ENCODE measurements at regions not wholly inside any gene's neighbourhood (a gene's known extent, or its start where the extent isn't known, plus 50 kb on each side); places are given as distances from the start of the nearest gene placed in this dataset.
A peak's percentile ranks its signal among the peaks of the same experiment; 100 is the strongest.
"Not testable (repeated sequence)": the region's sequence is repeated elsewhere in the genome, so short reads cannot be mapped to it uniquely, and the experiment has no call there.

DNA sequence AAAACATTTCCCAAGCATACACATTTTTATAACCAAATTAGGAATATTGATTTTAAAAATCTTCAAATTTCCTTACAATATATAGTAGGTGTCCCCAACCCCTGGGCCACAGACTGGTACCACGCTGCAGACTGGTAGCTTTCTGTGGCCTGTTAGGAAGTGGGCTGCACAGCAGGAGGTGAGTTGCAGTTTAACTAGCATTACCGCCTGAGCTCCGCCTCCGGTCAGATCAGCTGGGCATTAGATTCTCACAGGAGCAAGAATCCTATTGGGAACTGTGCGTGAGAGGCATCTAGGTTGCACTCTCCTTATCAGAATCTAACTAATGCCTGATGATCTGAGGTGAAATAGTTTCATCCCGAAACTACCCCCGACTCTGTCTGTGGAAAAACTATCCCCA, 62.1 kb downstream of the ZWINT start:
- DNase-seq, result no peak

DNA sequence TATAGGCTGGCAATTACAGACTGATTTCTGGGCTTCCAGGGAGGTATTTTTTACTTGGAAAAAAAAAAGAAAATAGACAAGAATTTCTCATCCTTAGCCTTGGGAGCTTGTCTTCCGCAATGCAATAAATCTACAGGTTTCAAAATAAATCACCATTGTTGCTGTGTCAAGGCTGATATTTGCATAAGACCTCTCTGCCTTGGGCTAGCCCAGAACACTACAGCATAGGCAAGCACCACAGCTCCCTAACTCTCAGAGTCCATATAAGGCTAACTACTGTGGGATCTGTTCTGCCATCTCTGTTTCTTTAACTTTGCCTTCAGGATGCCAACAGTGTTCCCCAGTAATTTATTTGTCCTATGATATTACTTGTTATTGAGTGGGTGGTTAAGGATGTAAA, 64.4 kb downstream of the ZWINT start:
- no peak for DNase-seq

DNA sequence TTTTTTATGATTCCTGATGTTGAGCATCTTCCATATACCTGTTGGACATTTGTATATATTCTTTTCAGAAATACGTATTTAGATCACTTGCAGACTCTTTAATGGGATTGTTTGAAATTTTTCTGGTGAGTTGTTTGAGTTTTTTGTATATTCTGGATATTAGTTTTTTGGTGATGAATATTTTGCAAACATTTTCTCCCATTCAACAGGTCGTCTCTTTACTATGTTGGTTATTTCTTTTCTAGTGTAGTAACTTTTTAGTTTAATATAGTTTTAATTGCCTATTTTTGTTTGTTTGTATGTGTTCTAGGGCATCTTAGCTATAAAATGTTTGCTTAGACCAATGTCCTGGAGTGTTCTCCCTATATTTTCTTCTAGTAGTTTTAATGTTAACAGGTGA, 72.7 kb downstream of the ZWINT start:
- DNase-seq, result no peak

DNA sequence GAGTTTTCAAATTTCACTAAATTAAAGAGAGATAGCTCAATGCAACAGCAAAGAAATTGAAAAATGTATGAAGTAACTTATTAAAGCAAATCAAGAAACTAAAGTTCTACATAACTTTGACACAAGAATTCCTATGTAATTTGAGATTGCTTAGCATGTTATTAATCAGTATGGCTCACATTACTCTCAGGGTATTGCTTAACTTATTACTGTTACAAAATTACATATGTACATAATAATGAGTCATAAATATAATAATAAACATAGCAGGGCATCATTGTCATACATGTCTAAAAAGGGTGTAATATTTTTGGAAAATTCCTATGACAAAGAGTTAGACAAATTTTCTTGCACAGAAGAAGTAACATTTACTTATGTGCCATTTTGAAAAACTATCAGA, 75.0 kb downstream of the ZWINT start:
- no peak for DNase-seq

DNA sequence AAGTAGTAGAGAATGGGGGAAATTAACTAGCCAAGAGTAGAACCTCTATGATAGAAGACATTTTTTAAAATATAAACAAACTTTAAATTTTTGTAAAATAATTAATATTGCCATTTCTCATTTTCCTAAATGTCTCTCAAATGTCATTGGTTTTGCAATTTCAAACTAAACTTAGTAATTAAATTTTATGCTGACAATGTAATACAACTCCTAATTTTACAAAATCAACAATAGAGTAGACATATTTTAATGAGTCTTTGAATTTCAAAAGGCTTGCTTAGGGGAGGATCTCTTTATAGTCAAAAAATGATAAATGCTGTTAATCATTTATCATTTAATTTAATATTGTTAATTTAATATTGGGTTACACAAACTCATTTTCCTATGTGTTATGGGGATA, 81.8 kb downstream of the ZWINT start:
- no peak for DNase-seq

DNA sequence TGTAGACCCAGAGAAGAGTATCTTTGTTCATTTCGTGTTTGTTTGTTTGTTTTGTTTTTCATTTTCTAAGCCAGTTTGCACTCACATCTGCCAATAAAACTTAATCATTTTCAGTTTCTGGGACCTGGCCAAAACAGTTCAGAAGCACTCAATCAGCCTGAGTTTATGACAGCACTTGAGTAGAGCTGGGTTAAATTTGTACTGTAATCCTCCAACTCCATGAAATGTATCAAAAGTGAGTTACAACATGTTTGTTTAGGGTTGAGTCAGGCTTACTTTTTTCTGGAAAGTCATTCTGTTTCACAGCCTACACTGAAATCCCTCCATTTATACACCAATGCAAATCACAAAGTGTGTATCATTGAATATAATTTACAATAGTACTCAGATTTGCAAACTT, 91.9 kb downstream of the ZWINT start:
- DNase-seq, result no peak

DNA sequence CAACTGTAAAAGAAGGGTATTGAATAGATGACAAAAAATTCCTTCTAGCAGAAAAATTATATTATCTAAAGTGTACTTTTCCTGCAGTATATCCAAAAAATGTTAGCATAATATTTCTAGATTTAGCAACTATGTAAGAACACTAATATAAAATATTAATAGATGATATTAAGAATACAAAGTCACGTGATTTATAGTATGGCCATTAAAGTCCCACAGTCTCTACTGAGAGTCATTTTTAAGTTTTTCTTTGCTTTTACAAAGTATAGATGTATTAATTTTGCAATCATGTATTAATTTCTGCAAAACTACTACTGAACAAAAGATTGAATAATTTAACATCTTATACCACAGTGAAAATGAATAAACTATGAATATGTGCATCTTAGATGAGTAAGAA, 94.9 kb downstream of the ZWINT start:
- no peak for DNase-seq

DNA sequence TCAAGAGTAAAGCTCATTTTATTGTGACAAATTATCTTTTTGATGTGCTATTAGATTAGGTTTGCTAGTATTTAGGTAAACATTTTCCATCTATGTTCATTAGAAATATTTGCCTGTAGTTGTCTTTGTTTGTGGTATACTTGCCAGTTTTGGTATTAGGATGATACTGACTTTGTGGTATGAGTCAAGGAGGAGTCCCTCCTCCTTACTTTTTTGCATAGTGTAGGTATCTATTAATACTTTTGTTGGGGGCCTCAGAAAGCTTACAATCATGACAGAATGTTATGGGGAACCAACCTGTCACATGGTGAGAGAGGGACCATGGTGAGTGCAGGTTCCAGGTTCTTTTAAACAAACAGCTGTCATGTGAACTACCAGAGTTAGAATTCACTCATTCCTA, 102.1 kb downstream of the ZWINT start:
- DNase-seq, result no peak

DNA sequence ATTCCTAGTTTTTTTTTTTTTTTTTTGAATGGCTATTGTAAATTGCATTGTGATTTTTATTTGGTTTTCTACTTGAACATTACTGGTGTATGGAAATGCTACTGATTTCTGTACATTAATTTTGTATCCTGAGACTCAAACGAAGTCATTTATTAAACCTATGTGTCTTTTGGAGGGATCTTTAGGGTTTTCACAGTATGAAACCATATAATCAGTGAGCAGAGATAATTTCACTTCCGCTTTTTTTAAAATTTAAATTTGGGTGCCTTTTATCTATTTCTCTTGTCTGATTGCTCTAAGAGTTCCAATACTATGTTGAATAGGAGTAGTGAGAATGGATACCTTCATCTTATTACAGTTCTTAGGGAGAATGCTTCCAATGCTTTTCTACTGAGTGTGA, 102.7 kb downstream of the ZWINT start:
- no peak for DNase-seq

DNA sequence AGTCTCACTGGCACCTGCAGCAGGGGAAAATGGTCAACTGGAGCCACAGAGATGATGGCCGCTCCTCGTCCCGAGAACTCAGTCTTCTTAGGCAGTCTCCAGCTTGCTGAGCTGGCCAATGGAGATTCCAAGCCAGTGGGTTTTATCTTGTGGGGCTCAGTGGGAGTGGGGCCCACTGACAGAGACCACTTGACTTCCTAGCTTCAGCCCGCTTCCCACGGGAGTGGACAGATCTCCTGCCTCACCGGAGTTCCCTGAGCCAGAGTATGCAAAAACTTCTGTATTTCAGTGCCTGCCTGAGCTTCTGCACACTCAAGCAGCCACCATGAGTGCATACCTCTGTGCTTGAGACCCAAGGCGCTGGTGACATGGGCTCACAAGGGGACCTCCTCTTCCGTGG, 105.8 kb downstream of the ZWINT start:
- DNase-seq, result no peak

DNA sequence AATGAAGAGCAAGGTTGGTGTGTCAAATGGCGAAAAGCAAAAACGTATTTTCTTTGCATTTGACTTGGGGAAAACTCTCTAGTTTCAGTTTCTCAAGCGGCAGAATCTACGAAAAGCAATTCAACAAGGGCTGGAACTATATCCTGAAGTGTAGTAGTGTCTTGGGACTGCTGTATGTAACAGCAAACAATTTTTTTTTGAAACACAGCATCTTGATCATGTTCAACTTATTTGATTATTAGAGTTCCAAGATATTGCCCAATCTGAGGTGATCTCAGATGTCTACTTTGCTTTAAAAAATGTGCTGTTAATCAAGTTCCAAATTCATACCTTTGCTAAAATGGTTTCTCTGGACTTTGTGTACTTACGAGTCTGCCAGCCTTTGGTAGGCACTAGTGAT, 120.6 kb downstream of the ZWINT start:
- DNase-seq, result no peak

DNA sequence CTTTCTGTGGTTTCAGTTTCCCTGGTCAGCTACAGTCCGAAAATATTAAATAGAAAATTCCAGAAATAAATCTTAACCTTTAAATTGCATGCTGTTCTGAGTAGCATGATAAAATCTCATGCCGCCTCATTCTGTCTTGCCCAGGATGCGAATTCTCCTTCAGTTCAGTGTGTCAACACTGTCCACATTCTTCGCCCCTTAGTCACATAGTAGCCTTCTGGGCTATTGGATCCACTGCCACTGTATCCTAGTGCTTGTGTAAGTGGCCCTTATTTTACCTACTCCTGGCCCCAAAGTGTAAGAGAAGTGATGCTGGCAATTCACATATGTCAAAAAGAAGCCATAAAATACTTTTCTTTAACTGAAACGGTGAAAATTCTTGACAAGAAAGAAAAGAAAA, 129.6 kb downstream of the ZWINT start:
- no peak for DNase-seq

DNA sequence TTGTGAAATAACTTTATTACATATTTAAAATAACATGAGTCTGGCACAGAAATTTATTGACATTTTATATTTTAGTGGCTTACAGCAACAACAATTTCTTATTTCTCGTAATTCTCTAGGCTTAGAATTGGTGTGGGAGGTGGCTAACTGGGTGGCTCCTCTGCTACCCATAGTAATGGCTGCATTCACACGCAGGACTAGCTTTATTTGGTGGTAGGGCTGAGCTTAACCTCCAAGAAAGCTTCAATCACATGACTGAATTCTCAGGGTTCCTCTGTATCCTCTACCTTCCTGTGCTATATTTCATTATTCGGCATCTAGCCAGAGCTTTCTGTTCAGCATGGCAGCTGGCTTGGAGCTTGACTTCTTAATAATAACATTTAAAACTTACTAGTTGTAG, 138.8 kb downstream of the ZWINT start:
- DNase-seq, result no peak

DNA sequence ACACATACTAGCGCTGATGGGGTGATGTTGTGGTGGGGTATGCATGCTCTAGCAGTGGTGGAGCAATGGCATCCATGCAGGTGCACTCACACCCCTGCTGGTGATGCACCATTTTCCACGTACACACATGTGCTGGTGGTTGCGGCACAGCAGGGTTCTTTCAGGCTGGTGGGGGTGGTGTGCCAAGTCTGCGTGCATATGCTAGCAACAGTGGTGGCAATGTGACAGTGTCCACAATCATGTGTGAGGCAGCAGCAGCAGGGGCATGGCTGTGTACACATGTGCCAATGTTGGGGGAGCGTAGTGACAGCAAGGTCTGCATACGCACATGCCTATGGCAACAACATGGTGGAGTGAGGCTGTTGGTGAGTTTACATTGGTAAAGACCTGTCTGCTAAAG, 148.1 kb downstream of the ZWINT start:
- no peak for DNase-seq

DNA sequence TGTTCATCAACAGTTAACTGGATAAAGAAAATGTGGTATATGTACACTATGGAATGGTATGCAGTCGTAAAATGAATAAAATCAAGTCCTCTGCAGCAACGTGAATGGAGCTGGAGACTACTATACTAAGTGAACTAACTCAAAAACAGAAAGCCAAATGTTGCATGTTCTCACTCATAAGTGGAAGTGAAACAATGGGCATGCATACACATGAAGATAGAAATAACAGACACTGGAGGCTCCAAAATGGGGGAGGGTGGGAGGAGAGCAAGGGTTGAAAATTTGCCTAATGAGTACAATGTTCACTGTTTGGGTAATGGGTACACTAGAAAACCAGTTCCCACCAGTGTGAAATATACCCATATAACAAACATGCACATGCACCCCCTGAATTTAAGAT, 179.5 kb downstream of the ZWINT start:
- no peak for DNase-seq

DNA sequence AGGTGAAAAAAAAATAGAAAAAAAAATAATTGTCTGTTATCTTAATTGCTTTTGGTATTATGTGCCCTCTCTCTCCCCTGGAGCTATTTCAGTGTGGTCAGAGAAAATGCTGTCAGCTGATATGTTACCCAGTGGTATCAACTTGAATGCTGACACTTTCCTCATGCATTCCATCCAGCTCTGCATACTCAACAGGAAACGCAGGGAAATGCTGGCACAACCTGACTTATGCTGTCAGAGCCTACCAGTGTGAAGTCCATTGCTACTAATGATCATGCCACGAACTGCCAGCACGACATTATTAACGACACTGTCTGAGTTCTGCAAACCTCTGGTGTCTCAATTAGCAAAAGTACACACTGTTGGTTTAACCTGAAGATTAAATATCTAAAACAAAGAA, 182.8 kb downstream of the ZWINT start:
- no peak for DNase-seq

DNA sequence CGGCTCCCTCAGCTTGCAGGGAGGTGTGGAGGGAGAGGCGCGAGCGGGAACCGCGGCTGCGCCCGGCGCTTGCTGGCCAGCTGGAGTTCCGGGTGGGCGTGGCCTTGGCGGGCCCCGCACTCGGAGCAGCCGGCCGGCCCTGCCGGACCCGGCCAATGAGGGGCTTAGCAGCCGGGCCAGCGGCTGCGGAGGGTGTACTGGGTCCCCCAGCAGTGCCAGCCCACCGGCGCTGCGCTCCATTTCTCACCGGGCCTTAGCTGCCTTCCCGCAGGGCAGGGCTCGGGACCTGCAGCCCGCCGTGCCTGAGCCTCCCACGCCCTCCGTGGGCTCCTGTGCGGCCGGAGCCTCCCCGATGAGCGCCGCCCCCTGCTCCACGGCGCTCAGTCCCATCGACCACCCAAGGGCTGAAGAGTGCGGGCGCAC, 206.0 kb downstream of the ZWINT start:
- not testable (repeated sequence) for DNase-seq

DNA sequence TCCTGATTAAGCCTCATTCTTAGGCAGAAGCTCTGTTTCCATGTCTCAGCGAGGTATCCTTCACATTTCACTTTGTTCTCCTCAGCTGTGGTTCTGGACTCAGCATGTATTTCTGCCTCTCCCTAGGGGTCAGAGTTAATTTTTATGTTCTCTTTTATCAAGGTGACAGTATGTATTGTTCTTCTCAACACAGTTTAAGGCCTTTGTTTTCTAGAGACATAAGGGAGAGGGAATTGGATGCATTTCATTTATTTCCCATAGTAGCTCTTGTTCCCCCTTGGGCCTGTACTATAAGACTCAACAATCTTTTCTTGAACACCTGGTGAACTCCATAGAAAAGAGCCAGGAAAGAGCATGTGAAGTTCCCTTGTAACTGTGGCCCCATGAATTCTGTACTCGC, 214.3 kb downstream of the ZWINT start:
- no peak for DNase-seq

DNA sequence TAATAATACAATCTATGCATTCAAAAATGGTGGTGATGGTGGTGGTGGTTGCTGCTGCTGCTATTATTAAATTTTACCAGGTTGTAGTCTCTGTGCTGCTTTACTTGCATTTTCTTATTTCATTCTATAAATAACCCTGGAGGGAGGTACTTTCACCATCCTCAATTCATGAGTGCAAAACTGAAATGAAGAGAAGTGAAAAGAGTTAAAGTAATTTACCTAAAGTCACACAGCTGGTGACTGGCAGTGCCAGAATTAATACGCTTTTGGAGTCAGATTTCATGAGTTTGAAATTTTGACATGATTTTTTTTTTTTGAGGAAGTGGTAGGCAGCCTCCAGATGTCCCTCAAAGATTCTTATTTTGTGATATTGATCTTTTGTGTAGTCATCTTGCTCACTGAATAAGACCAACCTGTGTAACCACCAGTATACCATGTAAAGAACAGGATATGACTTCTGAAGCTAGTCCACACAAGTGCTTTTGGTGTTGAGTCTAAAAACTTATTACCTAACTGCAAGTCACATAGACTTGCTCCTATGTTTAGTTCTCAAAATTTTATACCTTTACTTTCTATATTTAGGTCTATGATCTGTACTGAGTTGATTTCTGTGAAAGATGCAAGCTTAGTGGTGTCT, 218.8 kb downstream of the ZWINT start:
- no peak for DNase-seq

DNA sequence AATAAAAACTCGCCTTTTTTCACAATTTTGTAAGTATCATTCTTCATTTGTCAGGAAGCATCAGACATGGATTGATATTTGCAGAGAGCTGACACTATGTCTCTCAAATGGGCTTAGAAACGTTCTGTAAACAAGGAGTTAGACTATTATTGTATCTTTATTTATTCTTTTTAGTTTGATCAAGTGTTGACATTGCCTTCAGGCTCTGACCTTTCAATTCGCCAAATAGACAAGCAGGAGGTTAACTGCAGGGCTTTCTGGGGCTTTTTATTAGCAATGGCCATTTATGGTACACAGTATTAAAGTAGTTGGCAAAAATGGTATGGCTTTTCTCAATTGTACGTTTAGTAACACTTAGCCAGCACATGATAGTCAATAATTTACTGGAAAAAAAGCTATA, 221.7 kb downstream of the ZWINT start:
- DNase-seq, result peak; percentile 3

DNA sequence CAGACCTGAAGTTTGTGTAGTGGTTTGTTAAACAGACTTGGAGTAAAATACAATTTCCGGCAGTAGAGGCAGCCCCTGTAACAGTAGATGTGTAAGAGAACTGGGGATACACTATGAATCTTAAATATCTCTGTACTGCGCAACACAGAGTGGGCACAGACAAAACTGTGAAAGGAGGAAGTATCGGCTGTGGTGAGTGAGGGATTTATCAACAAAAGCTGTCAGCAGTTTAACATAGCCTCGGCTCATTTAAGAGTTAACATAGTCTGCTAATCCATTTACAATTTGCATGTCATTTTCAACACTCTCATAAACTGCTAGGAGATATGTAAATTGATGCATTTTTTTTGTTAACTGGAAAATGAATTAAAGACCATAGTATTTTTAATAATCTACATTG, 225.2 kb downstream of the ZWINT start:
- no peak for DNase-seq

DNA sequence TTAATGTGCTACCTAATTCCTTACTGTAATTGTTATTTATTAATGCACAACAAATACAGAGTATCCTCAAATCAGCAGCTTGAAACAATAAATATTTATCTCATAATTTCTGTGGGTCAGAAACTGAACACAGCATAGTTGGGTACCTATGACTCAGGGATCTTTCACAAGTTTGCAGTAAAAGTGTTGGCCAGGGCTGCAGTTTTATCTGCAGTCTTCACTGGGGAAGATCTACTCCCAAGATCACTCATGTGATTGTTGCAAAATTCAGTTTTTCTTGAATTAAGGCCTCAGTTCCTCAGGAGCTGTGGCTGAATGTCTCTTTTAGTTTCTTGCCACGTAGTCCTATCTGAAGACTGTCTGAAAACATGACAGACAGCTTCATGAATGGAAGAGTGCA, 237.8 kb downstream of the ZWINT start:
- no peak for DNase-seq

DNA sequence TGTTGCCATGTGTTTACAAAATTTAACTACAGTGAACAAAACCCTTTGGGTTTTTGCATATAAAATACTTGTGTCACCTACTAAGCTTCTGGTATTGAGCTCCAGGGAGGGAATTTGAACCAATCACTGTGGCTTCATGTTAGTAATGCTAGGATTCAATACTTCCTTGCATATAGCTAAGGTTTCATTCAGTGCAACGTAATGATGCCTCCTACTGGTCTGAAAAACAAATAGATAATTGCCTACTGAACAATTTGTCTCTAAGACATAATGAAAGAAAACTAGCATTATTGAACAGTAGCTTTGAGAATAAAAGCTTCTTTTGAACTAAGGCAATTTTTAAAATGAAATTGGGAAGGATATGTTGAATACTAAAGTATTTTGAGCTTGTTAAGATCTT, 244.4 kb downstream of the ZWINT start:
- DNase-seq, result no peak

DNA sequence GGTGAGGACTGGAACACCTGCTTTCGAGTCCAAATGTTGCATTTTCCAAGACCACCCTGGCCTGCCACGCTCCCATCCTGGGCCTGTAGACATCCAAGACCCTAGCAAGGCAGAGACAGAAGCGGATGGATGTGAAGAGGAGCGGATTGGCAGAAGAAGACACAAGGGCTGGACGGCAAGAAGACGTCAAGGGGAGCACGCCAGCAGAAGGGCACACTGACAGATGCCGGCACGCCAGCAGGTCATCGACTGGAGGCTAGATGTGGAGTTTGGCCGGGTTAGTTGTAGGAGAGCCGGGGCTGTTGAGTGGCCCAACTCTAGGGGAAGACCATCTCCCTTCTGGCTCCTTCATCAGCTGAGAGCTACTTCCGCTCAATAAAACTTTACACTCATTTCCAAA, 251.6 kb downstream of the ZWINT start:
- no peak for DNase-seq

DNA sequence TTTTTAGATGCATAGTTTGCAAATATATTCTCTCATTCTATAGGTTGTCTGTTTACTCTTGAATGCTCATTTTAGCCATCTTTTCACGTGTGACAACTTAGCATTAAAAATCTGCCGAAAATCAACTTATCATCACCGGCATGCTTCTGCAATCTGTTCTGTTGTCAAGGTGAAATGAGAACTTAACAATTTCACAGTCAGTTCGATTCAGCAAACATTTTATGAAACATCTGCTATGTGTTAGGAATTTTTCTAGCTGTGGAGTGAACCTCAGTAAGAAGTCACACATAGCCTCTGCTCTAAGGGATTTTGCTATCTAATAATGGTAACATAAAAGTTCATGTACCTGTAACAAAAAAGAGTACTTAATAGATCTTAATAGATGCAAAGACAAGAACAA, 256.1 kb downstream of the ZWINT start:
- no peak for DNase-seq

DNA sequence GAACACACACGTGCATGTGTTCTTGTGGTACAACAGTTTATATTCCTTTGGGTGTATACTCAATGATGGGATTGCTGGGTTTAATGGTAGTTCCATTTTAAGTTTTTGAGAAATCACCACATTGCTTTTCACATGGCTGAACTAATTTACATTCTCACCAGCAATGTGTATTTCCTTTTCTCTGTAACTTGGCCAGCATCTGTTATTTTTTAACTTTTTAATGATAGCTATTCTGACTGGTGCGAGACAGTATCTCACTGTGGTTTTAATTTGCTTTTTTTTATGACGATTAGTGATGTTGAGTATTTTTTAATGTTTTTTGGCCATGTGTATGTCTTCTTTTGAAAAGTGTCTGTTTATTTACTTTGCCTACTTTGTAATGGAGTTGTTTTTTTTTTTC, 256.6 kb downstream of the ZWINT start:
- no peak for DNase-seq
